H1 (cell line): ENCODE measurements at regions not wholly inside any gene's neighbourhood (a gene's known extent, or its start where the extent isn't known, plus 50 kb on each side); places are given as distances from the start of the nearest gene placed in this dataset.

Experiments used
- CEBPB ChIP-seq: IDR thresholded peaks from 2 replicates; pipeline ENCODE4 v1.6.1; 2012; ENCODE audit warnings: low read depth, low read length
- GTF2F1 ChIP-seq: IDR thresholded peaks from 2 replicates; pipeline ENCODE4 v1.6.1; 2012; ENCODE audit warnings: low read depth, low read length, improper control_type of control experiment, borderline replicate concordance
- NANOG ChIP-seq: IDR thresholded peaks from 2 replicates; pipeline ENCODE4 v1.6.1; 2011; ENCODE audit warnings: low read length, low read depth, mild to moderate bottlenecking, inconsistent platforms; ENCODE audit not compliant: insufficient read depth, poor library complexity, severe bottlenecking
- POLR2AphosphoS5 ChIP-seq: IDR thresholded peaks from 2 replicates; pipeline ENCODE4 v1.6.1; 2011; ENCODE audit warnings: low read depth, low read length
- RBBP5 ChIP-seq: IDR thresholded peaks from 2 replicates; pipeline ENCODE4 v1.7.1; 2012; ENCODE audit warnings: low read depth, mild to moderate bottlenecking, inconsistent platforms, low read length, moderate library complexity, borderline replicate concordance
- RFX5 ChIP-seq: IDR thresholded peaks from 2 replicates; pipeline ENCODE4 v1.6.1; 2011; ENCODE audit warnings: low read depth, low read length, improper control_type of control experiment, borderline replicate concordance
- RXRA ChIP-seq: IDR thresholded peaks from 2 replicates; pipeline ENCODE4 v1.6.1; 2011; ENCODE audit warnings: low read depth, mild to moderate bottlenecking, low read length, moderate library complexity; ENCODE audit not compliant: insufficient read depth
- TAF7 ChIP-seq: optimal IDR thresholded peaks from 2 replicates; pipeline ENCODE3; 2011; ENCODE audit warnings: low read depth, mild to moderate bottlenecking, inconsistent platforms, low read length, moderate library complexity, borderline replicate concordance
- TF ChIP-seq, protein P1 (sequence below): fragments of 300-600 bp; sonication (generic); IDR thresholded peaks from 2 replicates; pipeline ENCODE4 v1.7.1; 2012; ENCODE audit warnings: low read length, moderate library complexity, mild to moderate bottlenecking, inconsistent platforms; ENCODE audit not compliant: insufficient replicate concordance
- TF ChIP-seq, protein P2 (sequence below): IDR thresholded peaks from 2 replicates; pipeline ENCODE4 v1.6.1; 2012; ENCODE audit warnings: low read length, inconsistent platforms

DNA sequence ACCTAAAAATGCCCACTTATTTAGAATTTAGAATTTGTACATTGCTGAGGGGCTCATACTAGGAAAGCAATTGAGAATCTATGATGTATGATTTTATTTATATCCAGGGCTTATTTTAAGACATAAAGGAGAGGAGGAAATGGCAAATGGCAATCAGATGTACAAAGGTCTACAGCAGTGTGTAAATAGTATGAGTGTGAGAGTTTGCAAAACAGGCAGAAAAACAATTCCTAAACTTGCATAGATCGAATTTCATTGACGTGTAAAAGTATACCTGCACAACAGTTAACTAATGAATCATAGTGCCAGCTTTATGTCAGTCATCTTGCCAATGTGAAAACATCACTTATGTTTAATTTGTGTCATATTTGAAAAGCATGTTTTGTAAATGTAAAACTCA is 718.7 kb upstream of the GCFC2 start (continued):
- TF ChIP-seq, protein P1, sequence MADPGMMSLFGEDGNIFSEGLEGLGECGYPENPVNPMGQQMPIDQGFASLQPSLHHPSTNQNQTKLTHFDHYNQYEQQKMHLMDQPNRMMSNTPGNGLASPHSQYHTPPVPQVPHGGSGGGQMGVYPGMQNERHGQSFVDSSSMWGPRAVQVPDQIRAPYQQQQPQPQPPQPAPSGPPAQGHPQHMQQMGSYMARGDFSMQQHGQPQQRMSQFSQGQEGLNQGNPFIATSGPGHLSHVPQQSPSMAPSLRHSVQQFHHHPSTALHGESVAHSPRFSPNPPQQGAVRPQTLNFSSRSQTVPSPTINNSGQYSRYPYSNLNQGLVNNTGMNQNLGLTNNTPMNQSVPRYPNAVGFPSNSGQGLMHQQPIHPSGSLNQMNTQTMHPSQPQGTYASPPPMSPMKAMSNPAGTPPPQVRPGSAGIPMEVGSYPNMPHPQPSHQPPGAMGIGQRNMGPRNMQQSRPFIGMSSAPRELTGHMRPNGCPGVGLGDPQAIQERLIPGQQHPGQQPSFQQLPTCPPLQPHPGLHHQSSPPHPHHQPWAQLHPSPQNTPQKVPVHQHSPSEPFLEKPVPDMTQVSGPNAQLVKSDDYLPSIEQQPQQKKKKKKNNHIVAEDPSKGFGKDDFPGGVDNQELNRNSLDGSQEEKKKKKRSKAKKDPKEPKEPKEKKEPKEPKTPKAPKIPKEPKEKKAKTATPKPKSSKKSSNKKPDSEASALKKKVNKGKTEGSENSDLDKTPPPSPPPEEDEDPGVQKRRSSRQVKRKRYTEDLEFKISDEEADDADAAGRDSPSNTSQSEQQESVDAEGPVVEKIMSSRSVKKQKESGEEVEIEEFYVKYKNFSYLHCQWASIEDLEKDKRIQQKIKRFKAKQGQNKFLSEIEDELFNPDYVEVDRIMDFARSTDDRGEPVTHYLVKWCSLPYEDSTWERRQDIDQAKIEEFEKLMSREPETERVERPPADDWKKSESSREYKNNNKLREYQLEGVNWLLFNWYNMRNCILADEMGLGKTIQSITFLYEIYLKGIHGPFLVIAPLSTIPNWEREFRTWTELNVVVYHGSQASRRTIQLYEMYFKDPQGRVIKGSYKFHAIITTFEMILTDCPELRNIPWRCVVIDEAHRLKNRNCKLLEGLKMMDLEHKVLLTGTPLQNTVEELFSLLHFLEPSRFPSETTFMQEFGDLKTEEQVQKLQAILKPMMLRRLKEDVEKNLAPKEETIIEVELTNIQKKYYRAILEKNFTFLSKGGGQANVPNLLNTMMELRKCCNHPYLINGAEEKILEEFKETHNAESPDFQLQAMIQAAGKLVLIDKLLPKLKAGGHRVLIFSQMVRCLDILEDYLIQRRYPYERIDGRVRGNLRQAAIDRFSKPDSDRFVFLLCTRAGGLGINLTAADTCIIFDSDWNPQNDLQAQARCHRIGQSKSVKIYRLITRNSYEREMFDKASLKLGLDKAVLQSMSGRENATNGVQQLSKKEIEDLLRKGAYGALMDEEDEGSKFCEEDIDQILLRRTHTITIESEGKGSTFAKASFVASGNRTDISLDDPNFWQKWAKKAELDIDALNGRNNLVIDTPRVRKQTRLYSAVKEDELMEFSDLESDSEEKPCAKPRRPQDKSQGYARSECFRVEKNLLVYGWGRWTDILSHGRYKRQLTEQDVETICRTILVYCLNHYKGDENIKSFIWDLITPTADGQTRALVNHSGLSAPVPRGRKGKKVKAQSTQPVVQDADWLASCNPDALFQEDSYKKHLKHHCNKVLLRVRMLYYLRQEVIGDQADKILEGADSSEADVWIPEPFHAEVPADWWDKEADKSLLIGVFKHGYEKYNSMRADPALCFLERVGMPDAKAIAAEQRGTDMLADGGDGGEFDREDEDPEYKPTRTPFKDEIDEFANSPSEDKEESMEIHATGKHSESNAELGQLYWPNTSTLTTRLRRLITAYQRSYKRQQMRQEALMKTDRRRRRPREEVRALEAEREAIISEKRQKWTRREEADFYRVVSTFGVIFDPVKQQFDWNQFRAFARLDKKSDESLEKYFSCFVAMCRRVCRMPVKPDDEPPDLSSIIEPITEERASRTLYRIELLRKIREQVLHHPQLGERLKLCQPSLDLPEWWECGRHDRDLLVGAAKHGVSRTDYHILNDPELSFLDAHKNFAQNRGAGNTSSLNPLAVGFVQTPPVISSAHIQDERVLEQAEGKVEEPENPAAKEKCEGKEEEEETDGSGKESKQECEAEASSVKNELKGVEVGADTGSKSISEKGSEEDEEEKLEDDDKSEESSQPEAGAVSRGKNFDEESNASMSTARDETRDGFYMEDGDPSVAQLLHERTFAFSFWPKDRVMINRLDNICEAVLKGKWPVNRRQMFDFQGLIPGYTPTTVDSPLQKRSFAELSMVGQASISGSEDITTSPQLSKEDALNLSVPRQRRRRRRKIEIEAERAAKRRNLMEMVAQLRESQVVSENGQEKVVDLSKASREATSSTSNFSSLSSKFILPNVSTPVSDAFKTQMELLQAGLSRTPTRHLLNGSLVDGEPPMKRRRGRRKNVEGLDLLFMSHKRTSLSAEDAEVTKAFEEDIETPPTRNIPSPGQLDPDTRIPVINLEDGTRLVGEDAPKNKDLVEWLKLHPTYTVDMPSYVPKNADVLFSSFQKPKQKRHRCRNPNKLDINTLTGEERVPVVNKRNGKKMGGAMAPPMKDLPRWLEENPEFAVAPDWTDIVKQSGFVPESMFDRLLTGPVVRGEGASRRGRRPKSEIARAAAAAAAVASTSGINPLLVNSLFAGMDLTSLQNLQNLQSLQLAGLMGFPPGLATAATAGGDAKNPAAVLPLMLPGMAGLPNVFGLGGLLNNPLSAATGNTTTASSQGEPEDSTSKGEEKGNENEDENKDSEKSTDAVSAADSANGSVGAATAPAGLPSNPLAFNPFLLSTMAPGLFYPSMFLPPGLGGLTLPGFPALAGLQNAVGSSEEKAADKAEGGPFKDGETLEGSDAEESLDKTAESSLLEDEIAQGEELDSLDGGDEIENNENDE = no peak
- no peak for TF ChIP-seq RBBP5
- TF ChIP-seq TAF7 = no peak
- no peak for TF ChIP-seq RXRA
- TF ChIP-seq, protein P2, sequence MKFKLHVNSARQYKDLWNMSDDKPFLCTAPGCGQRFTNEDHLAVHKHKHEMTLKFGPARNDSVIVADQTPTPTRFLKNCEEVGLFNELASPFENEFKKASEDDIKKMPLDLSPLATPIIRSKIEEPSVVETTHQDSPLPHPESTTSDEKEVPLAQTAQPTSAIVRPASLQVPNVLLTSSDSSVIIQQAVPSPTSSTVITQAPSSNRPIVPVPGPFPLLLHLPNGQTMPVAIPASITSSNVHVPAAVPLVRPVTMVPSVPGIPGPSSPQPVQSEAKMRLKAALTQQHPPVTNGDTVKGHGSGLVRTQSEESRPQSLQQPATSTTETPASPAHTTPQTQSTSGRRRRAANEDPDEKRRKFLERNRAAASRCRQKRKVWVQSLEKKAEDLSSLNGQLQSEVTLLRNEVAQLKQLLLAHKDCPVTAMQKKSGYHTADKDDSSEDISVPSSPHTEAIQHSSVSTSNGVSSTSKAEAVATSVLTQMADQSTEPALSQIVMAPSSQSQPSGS = no peak
- TF ChIP-seq GTF2F1 = no peak
- TF ChIP-seq NANOG = no peak
- no peak for TF ChIP-seq CEBPB
- no peak for TF ChIP-seq POLR2AphosphoS5
- TF ChIP-seq RFX5 = no peak
